ENCODE measurements at regions not wholly inside any gene's neighbourhood (a gene's known extent, or its start where the extent isn't known, plus 50 kb on each side); places are given as distances from the start of the nearest gene placed in this dataset.
A peak's percentile ranks its signal among the peaks of the same experiment; 100 is the strongest.

- no peak for DNase-seq
Measured at GRCh38 chr9:108545436-108545835, 310.4 kb downstream of the ACTL7B start.

- no peak for DNase-seq
Measured at GRCh38 chr9:108544866-108545265, 310.9 kb downstream of the ACTL7B start.

GRCh38 chr9:108543251-108543778, 312.5 kb downstream of the ACTL7B start:
- no peak for DNase-seq

GRCh38 chr9:108537756-108538155, 318.0 kb downstream of the ACTL7B start:
- DNase-seq: peak; percentile 20

GRCh38 chr9:108536836-108537601, 318.8 kb downstream of the ACTL7B start:
- DNase-seq: no peak

GRCh38 chr9:108535526-108535925, 320.3 kb downstream of the ACTL7B start:
- DNase-seq: no peak

- DNase-seq: no peak
Measured at GRCh38 chr9:108534741-108535140, 321.0 kb downstream of the ACTL7B start.

GRCh38 chr9:108530141-108530540, 325.6 kb downstream of the ACTL7B start:
- no peak for DNase-seq

- DNase-seq: no peak
Measured at GRCh38 chr9:108528231-108528630, 327.6 kb downstream of the ACTL7B start.

- no peak for DNase-seq
Measured at GRCh38 chr9:108526518-108526917, 329.3 kb downstream of the ACTL7B start.

GRCh38 chr9:108525186-108525585, 330.6 kb downstream of the ACTL7B start:
- DNase-seq: no peak

GRCh38 chr9:108521063-108521590, 334.7 kb downstream of the ACTL7B start:
- DNase-seq: no peak

- no peak for DNase-seq
Measured at GRCh38 chr9:108519437-108519836, 336.3 kb downstream of the ACTL7B start.

GRCh38 chr9:108517651-108518365, 338.0 kb downstream of the ACTL7B start:
- DNase-seq: peak; percentile 51

- DNase-seq: no peak
Measured at GRCh38 chr9:108516391-108516790, 339.4 kb downstream of the ACTL7B start.

- no peak for DNase-seq
Measured at GRCh38 chr9:108515856-108516255, 339.9 kb downstream of the ACTL7B start.

GRCh38 chr9:108512426-108513173, 343.2 kb downstream of the ACTL7B start:
- no peak for DNase-seq

- DNase-seq: no peak
Measured at GRCh38 chr9:108511307-108511706, 344.5 kb downstream of the ACTL7B start.

- DNase-seq: no peak
Measured at GRCh38 chr9:108496846-108497245, 358.9 kb downstream of the ACTL7B start.

- no peak for DNase-seq
Measured at GRCh38 chr9:108489567-108489966, 366.2 kb downstream of the ACTL7B start.

- DNase-seq: no peak
Measured at GRCh38 chr9:108486831-108487230, 369.0 kb downstream of the ACTL7B start.

- no peak for DNase-seq
Measured at GRCh38 chr9:108484468-108484867, 371.3 kb downstream of the ACTL7B start.

- no peak for DNase-seq
Measured at GRCh38 chr9:108483676-108484075, 372.1 kb downstream of the ACTL7B start.

Data from femur (tissue), 1 donor.